ENCODE measurements at regions not wholly inside any gene's neighbourhood (a gene's known extent, or its start where the extent isn't known, plus 50 kb on each side); places are given as distances from the start of the nearest gene placed in this dataset.

DNA sequence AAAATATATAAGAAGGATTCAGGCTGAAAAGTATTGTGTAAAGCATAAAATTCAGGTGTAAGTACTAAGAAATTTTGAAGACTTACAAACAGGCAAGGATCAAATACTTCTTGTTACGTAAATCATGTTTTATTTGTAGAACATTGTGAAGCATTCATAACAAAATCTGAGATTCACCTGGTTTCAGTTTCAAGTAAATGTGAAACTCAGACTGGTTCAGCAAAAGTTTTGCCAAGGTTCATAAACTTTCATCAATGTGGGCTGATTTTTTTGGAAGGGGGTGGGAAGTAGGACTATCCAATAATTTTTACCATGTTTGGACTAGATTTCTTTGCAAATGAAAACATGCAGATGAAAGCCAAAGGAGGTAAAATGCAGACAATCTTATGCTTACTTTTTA, 527.7 kb downstream of the ANKRD50 start:
- Histone ChIP-seq H3K9me3 (ENCODE audit: control insufficient read depth, low read depth, low read length) (no peaks in the 10 kb centered on the region), H2AFZ (ENCODE audit: control insufficient read depth, low read length) (no peak overlapping the region), H3K4me2 (ENCODE audit: control insufficient read depth, extremely low read depth, insufficient read depth, low read depth, low read length) (no peak overlapping the region), H3K9me1 (ENCODE audit: control insufficient read depth, extremely low read depth, insufficient read depth, low read length) (no peaks in the 10 kb centered on the region), H3K4me3 (ENCODE audit: control insufficient read depth in 2 of 3, extremely low read depth in 1 of 3, insufficient read depth in 2 of 3, low read depth in 1 of 3, low read length in 3 of 3) (no peak overlapping the region), H3K27me3 (ENCODE audit: control insufficient read depth, extremely low read depth, insufficient read depth, low read length) (no peaks in the 10 kb centered on the region), H3K36me3 (ENCODE audit: control insufficient read depth in 2 of 2, extremely low read depth in 1 of 2, insufficient read depth in 2 of 2, low read length in 2 of 2) (no peaks in the 10 kb centered on the region), H3K27ac (ENCODE audit: control insufficient read depth, insufficient read depth, low read length) (no peak overlapping the region), H3K4me1 (ENCODE audit: control insufficient read depth, extremely low read depth, insufficient read depth, low read length) (no peaks in the 10 kb centered on the region), H3K9ac (ENCODE audit: control insufficient read depth, extremely low read depth, insufficient read depth, low read length) (no peak overlapping the region), H4K20me1 (ENCODE audit: control insufficient read depth, extremely low read depth, insufficient read depth, low read length) (no peaks in the 10 kb centered on the region), H3K79me2 (ENCODE audit: control insufficient read depth, insufficient read depth, low read length) (no peaks in the 10 kb centered on the region)
- DNase-seq (ENCODE audit: low read depth, low spot score) (no peak), FAIRE-seq (no peak)
- dilution Hi-C loops (cut with MboI; ENCODE audit: extremely low pct_ligation_motif_present, low sequenced_read_pairs): no loop called here
- TF ChIP-seq EZH2 (IDR thresholded peaks at IDR 0.05; ENCODE audit: low read length) (no peak), CTCF (optimal IDR thresholded peaks at IDR 0.05 in 1 of 3, IDR thresholded peaks at IDR 0.05 in 1 of 3, conservative IDR thresholded peaks at IDR 0.05 in 1 of 3; ENCODE audit: extremely low read depth in 1 of 3, insufficient read depth in 2 of 3, low read length in 3 of 3) (no peak)

DNA sequence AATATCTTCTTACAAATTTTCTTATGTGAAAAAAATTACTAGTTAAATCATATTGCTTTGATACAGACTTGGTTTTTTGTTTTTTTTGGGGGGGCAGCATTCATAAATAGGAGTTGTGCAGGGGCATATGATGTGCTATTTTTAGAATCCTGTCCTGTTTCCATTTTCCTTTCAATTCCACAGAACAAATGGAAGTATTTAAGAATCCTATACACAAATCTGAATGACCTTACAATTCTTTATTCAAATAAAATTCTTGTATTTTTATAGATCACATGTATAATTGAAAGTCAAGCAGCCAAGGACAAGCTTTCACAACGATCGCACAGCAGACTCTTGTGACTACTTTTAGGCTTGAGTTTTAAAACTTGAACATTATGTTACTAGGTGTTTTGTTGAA, 523.9 kb downstream of the ANKRD50 start:
- TF ChIP-seq EZH2 (IDR thresholded peaks at IDR 0.05; ENCODE audit: low read length): no peak
- no peak for TF ChIP-seq CTCF (optimal IDR thresholded peaks at IDR 0.05 in 1 of 3, IDR thresholded peaks at IDR 0.05 in 1 of 3, conservative IDR thresholded peaks at IDR 0.05 in 1 of 3; ENCODE audit: extremely low read depth in 1 of 3, insufficient read depth in 2 of 3, low read length in 3 of 3)
- no peaks in the 10 kb centered on the region for H3K9me3 ChIP-seq (ENCODE audit: control insufficient read depth, low read depth, low read length)
- FAIRE-seq (no peak), DNase-seq (ENCODE audit: low read depth, low spot score) (no peak)
- dilution Hi-C loops (cut with MboI; ENCODE audit: extremely low pct_ligation_motif_present, low sequenced_read_pairs): no loop called here
- no peak overlapping the region for H3K9ac ChIP-seq (ENCODE audit: control insufficient read depth, extremely low read depth, insufficient read depth, low read length)
- H3K27me3 ChIP-seq (ENCODE audit: control insufficient read depth, extremely low read depth, insufficient read depth, low read length): no peaks in the 10 kb centered on the region
- no peak overlapping the region for H3K4me3 ChIP-seq (ENCODE audit: control insufficient read depth in 2 of 3, extremely low read depth in 1 of 3, insufficient read depth in 2 of 3, low read depth in 1 of 3, low read length in 3 of 3)
- H3K36me3 ChIP-seq (ENCODE audit: control insufficient read depth in 2 of 2, extremely low read depth in 1 of 2, insufficient read depth in 2 of 2, low read length in 2 of 2): no peaks in the 10 kb centered on the region
- peaks cover 6% of the 10 kb centered on the region for H3K4me1 ChIP-seq (ENCODE audit: control insufficient read depth, extremely low read depth, insufficient read depth, low read length)
- H3K27ac ChIP-seq (ENCODE audit: control insufficient read depth, insufficient read depth, low read length): no peak overlapping the region
- no peak overlapping the region for H2AFZ ChIP-seq (ENCODE audit: control insufficient read depth, low read length)
- no peaks in the 10 kb centered on the region for H4K20me1 ChIP-seq (ENCODE audit: control insufficient read depth, extremely low read depth, insufficient read depth, low read length)
- no peaks in the 10 kb centered on the region for H3K9me1 ChIP-seq (ENCODE audit: control insufficient read depth, extremely low read depth, insufficient read depth, low read length)
- H3K4me2 ChIP-seq (ENCODE audit: control insufficient read depth, extremely low read depth, insufficient read depth, low read depth, low read length): no peak overlapping the region
- no peaks in the 10 kb centered on the region for H3K79me2 ChIP-seq (ENCODE audit: control insufficient read depth, insufficient read depth, low read length)
